Upper lobe of left lung (tissue), 6 donors: ENCODE measurements at regions not wholly inside any gene's neighbourhood (a gene's known extent, or its start where the extent isn't known, plus 50 kb on each side); places are given as distances from the start of the nearest gene placed in this dataset.

Experiments
- ATAC-seq, 2 donors: fragments of 200-7000 bp; cut with Tn5 transposase; one replicate each; pipeline ENCODE4 v1.9.1; 2022; ENCODE audit warnings: mild to moderate bottlenecking in 2 of 2, moderate library complexity in 2 of 2; ENCODE audit not compliant: low FRiP score in 2 of 2
- DNase-seq, 2 donors: peaks; one replicate each; pipeline ENCODE4 v3.0.0-alpha.2; 2019 to 2020
- H3K27ac ChIP-seq, 4 donors: fragments of 200-600 bp; sonication (generic); one replicate each; pipeline ENCODE4 v1.5.1; 2016 to 2019
- H3K27me3 ChIP-seq, 4 donors: fragments of 200-600 bp; sonication (generic); one replicate each; pipeline ENCODE4 v1.5.1; 2017 to 2019
- H3K36me3 ChIP-seq, 4 donors: fragments of 200-600 bp; sonication (generic); one replicate each; pipeline ENCODE4 v1.5.1; 2016 to 2019
- H3K4me1 ChIP-seq, 4 donors: fragments of 200-600 bp; sonication (generic); one replicate each; pipeline ENCODE4 v1.5.1; 2018 to 2019
- H3K4me3 ChIP-seq, 4 donors: fragments of 200-600 bp; sonication (generic); one replicate each; pipeline ENCODE4 v1.5.1; 2017 to 2019; ENCODE audit warnings: mild to moderate bottlenecking in 2 of 4, moderate library complexity in 1 of 4
- H3K9me3 ChIP-seq, 4 donors: fragments of 200-600 bp; sonication (generic); one replicate each; pipeline ENCODE4 v1.5.1; 2018 to 2019
- EP300 ChIP-seq, 4 donors: sonication (generic); formaldehyde crosslinking; IDR thresholded peaks; one replicate each; pipeline ENCODE4 v1.5.1; 2017; ENCODE audit warnings: antibody characterized with exemption in 4 of 4, control low read depth in 2 of 4
- POLR2A ChIP-seq, 4 donors: fragments of 450-650 bp; IDR thresholded peaks; one replicate each; pipeline ENCODE4 v1.5.1; 2016 to 2017; ENCODE audit warnings: antibody characterized with exemption in 4 of 4, mild to moderate bottlenecking in 2 of 4
- POLR2AphosphoS5 ChIP-seq, 2 donors: sonication (generic); formaldehyde crosslinking; IDR thresholded peaks; one replicate each; pipeline ENCODE4 v1.5.1; 2017; ENCODE audit warnings: antibody characterized with exemption in 2 of 2
- WGBS, 2 donors: methylation state at CpG; one replicate each; pipeline ENCODE4 v1.1.5; 2017 to 2018; 5-methylcytosine and 5-hydroxymethylcytosine counted together
- TF ChIP-seq, protein P1 (sequence below), 6 experiments: fragments of 450-650 bp in 4 of 6; fragments of 200-600 bp in 2 of 6; sonication (generic) in 2 of 6; IDR thresholded peaks; one replicate each; pipeline ENCODE4 v1.5.1; 2016 to 2019; ENCODE audit warnings: antibody characterized with exemption in 6 of 6
- donor health status: DM: no; HTN: no; CAD: no; lungs with moderate emphysema.
- donor health status: DM: no; HTN: yes; CAD: no; lungs with severe emphysema.

DNA sequence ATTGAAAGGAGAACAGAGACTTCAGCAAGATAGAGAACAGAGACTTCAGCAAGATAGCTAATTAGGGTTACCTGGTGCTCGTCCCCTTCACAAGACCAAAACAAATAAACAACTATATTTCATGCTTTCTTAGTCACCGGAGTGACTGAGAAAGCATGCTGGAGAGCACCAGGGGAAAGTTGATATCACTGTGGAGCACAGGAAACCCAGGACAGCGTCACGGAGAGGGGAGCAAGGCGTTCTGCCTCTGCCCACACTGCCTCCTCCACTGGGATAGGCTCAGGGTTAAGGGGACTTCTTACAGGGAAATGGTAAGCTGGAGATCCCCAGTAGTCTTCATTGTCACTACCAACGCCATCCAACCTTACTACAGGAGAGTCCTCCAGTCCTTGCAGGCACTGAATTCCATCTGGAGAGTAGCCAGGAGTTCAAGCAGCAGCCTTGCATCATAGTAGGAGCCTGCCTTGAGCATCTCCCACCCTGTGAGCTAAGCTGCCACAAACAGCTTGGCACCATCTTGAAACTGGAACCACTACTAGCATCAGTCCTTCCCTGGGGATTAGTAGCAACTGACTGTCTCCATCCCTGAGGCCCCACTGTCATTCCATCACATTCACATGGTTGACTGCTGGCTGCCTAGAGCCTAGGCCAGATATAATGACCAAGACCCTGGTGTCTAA, 239.4 kb downstream of the PLPP3 start:
- Histone ChIP-seq H3K9me3 (peaks cover 0 to 5% (median 0%) of the 10 kb centered on the region in 4 donors), H3K27me3 (no peaks in the 10 kb centered on the region), H3K27ac (no peak overlapping the region), H3K4me3 (no peak overlapping the region), H3K4me1 (no peaks in the 10 kb centered on the region), H3K36me3 (no peaks in the 10 kb centered on the region)
- ATAC-seq (no peak), DNase-seq (no peak)
- TF ChIP-seq POLR2A (IDR thresholded peaks at IDR 0.05) (no peak), EP300 (IDR thresholded peaks at IDR 0.05) (no peak), POLR2AphosphoS5 (IDR thresholded peaks at IDR 0.05) (no peak)
- TF ChIP-seq, protein P1, sequence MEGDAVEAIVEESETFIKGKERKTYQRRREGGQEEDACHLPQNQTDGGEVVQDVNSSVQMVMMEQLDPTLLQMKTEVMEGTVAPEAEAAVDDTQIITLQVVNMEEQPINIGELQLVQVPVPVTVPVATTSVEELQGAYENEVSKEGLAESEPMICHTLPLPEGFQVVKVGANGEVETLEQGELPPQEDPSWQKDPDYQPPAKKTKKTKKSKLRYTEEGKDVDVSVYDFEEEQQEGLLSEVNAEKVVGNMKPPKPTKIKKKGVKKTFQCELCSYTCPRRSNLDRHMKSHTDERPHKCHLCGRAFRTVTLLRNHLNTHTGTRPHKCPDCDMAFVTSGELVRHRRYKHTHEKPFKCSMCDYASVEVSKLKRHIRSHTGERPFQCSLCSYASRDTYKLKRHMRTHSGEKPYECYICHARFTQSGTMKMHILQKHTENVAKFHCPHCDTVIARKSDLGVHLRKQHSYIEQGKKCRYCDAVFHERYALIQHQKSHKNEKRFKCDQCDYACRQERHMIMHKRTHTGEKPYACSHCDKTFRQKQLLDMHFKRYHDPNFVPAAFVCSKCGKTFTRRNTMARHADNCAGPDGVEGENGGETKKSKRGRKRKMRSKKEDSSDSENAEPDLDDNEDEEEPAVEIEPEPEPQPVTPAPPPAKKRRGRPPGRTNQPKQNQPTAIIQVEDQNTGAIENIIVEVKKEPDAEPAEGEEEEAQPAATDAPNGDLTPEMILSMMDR (IDR thresholded peaks at IDR 0.05): no peak
- WGBS, 2 donors: 88 to 97% methylated on average over 5 to 6 of the region's 6 CpGs

GRCh38 chr1:56339093-56339492, 240.3 kb downstream of the PLPP3 start:
- no peak for ATAC-seq
- DNase-seq: no peak
- peaks cover 0 to 2% (median 0%) of the 10 kb centered on the region in 4 donors for H3K9me3 ChIP-seq
- H3K27me3 ChIP-seq: no peaks in the 10 kb centered on the region
- TF ChIP-seq POLR2A (IDR thresholded peaks at IDR 0.05): no peak
- TF ChIP-seq POLR2AphosphoS5 (IDR thresholded peaks at IDR 0.05): no peak
- TF ChIP-seq EP300 (IDR thresholded peaks at IDR 0.05): no peak
- TF ChIP-seq, protein P1 (IDR thresholded peaks at IDR 0.05): no peak
- no peaks in the 10 kb centered on the region for H3K36me3 ChIP-seq
- no peak overlapping the region for H3K27ac ChIP-seq
- H3K4me1 ChIP-seq: no peaks in the 10 kb centered on the region
- H3K4me3 ChIP-seq: no peak overlapping the region
- 84 to 93% methylated on average over 1 of the region's 1 CpG for WGBS, 2 donors

- Histone ChIP-seq H3K27me3 (no peaks in the 10 kb centered on the region), H3K4me3 (no peak overlapping the region), H3K27ac (no peak overlapping the region), H3K9me3 (no peaks in the 10 kb centered on the region), H3K4me1 (no peaks in the 10 kb centered on the region), H3K36me3 (no peaks in the 10 kb centered on the region)
- TF ChIP-seq POLR2AphosphoS5 (IDR thresholded peaks at IDR 0.05) (no peak), POLR2A (IDR thresholded peaks at IDR 0.05) (no peak), EP300 (IDR thresholded peaks at IDR 0.05) (no peak)
- TF ChIP-seq, protein P1 (IDR thresholded peaks at IDR 0.05): no peak
- WGBS, 2 donors: 78 to 95% methylated on average over 2 of the region's 2 CpGs
- DNase-seq: no peak
- ATAC-seq: no peak
These were observed 242.4 kb downstream of the PLPP3 start for GRCh38 chr1:56336982-56337381.

DNA sequence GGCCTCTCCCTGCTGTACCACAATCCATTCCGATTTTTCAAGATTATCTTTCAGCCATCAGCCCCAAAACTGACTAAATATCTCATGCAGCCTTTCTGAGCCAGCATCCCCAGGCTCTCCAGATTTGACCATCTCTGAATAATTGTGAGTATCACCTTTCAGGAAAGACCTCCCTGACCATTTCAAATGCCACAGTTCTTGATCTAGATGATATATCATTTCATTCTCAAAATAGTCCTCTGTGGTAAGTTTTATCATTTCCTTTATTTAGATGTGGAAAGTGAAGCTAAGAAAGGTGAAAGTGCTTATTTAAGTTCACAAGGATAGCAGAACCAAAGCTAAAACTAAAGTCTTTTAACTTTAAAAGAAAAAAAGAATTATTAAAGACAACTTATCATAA, 244.0 kb downstream of the PLPP3 start:
- no peaks in the 10 kb centered on the region for H3K27me3 ChIP-seq
- H3K4me3 ChIP-seq: no peak overlapping the region
- ATAC-seq (no peak), DNase-seq (no peak)
- 84 to 92% methylated on average over 1 of the region's 1 CpG for WGBS, 2 donors
- TF ChIP-seq EP300 (IDR thresholded peaks at IDR 0.05) (no peak), POLR2AphosphoS5 (IDR thresholded peaks at IDR 0.05) (no peak), POLR2A (IDR thresholded peaks at IDR 0.05) (no peak)
- TF ChIP-seq, protein P1 (IDR thresholded peaks at IDR 0.05): no peak
- no peaks in the 10 kb centered on the region for H3K36me3 ChIP-seq
- H3K9me3 ChIP-seq: no peaks in the 10 kb centered on the region
- no peaks in the 10 kb centered on the region for H3K4me1 ChIP-seq
- H3K27ac ChIP-seq: no peak overlapping the region

- no peaks in the 10 kb centered on the region for H3K27me3 ChIP-seq
- ATAC-seq (no peak), DNase-seq (no peak)
- no peaks in the 10 kb centered on the region for H3K36me3 ChIP-seq
- H3K4me1 ChIP-seq: no peaks in the 10 kb centered on the region
- 82 to 85% methylated on average over 2 of the region's 2 CpGs for WGBS, 2 donors
- H3K27ac ChIP-seq: no peak overlapping the region
- H3K9me3 ChIP-seq: no peaks in the 10 kb centered on the region
- no peak overlapping the region for H3K4me3 ChIP-seq
- TF ChIP-seq EP300 (IDR thresholded peaks at IDR 0.05): no peak
- no peak for TF ChIP-seq POLR2A (IDR thresholded peaks at IDR 0.05)
- no peak for TF ChIP-seq POLR2AphosphoS5 (IDR thresholded peaks at IDR 0.05)
- TF ChIP-seq, protein P1 (IDR thresholded peaks at IDR 0.05): no peak
These were observed 245.3 kb downstream of the PLPP3 start for GRCh38 chr1:56334047-56334446.
